HCT116 (cell line): ENCODE measurements at regions not wholly inside any gene's neighbourhood (a gene's known extent, or its start where the extent isn't known, plus 50 kb on each side); places are given as distances from the start of the nearest gene placed in this dataset.

Experiments used
- ATAC-seq: fragments of 200-7000 bp; cut with Tn5 transposase; 2 replicates; pipeline ENCODE4 v1.9.1; 2020; ENCODE audit warnings: mild to moderate bottlenecking, moderate library complexity
- BruUV-seq: library from RNA; stranded (reverse); fragments of 400-500 nt; replicated peaks from 2 replicates; lab custom pipeline; 2021; lab: Mats Ljungman, UMichigan
- CTCF ChIA-PET: fragments of 300-600 bp; sonication (Branson Sonifier 250); formaldehyde crosslinking; loops from one replicate; lab custom pipeline; 2021; ENCODE audit warnings: antibody characterized with exemption; lab: Charles Lee
- POLR2A ChIA-PET: fragments of 300-600, 350-600 bp; sonication (Branson Sonifier 250); formaldehyde crosslinking; loops from one replicate; lab custom pipeline; 2021; ENCODE audit warnings: antibody characterized with exemption; lab: Charles Lee
- RAD21 ChIA-PET, 2 experiments: fragments of 300-600 bp; sonication (Branson Sonifier 250); formaldehyde crosslinking; loops; one replicate each; lab custom pipeline; 2023; ENCODE audit warnings: low total read pairs in 2 of 2; ENCODE audit not compliant: uncharacterized antibody in 2 of 2, unreplicated experiment in 2 of 2, low non-redundant PET in 1 of 2; lab: Charles Lee
- DNase-seq: peaks from one replicate; pipeline ENCODE4 v3.0.0-alpha.2; 2010; ENCODE audit warnings: low read depth, low spot score
- H2AFZ ChIP-seq: fragments of 200-600 bp; shearing (Covaris generic), sonication (generic); 2 replicates; pipeline ENCODE4 v1.6.1; 2017; ENCODE audit warnings: low read depth, mixed run types, mixed read lengths, antibody characterized with exemption, low read length; ENCODE audit not compliant: poor library complexity, severe bottlenecking
- H3K27ac ChIP-seq: 2 replicates; pipeline ENCODE4 v1.5.1; 2012; ENCODE audit warnings: low read depth, low read length
- H3K27me3 ChIP-seq: fragments of 200-600 bp; sonication (generic); 2 replicates; pipeline ENCODE4 v1.6.1; 2016; ENCODE audit warnings: mixed run types, low read length, mixed read lengths; ENCODE audit not compliant: insufficient read depth
- H3K36me3 ChIP-seq, 2 experiments: fragments of 200-500 bp in 1 of 2; fragments of 200-600 bp in 1 of 2; sonication (Bioruptor generic) in 1 of 2; sonication (generic) in 1 of 2; 2 replicates each; pipeline versions ENCODE4 v1.5.1 to v1.6.1; 2014 to 2016; ENCODE audit warnings: low read length in 2 of 2, inconsistent platforms in 1 of 2, mixed read lengths in 1 of 2, mixed run types in 1 of 2; ENCODE audit not compliant: insufficient read depth in 2 of 2, control insufficient read depth in 1 of 2
- H3K4me1 ChIP-seq, 2 experiments: fragments of 200-600 bp in 1 of 2; sonication (generic) in 1 of 2; 2 replicates each; pipeline versions ENCODE4 v1.5.1 to v1.6.1; 2012 to 2017; ENCODE audit warnings: low read length in 2 of 2, inconsistent platforms in 1 of 2, mild to moderate bottlenecking in 1 of 2, mixed read lengths in 1 of 2, mixed run types in 1 of 2, moderate library complexity in 1 of 2; ENCODE audit not compliant: insufficient read depth in 2 of 2, control insufficient read depth in 1 of 2
- H3K4me2 ChIP-seq: fragments of 200-600 bp; sonication (generic); 2 replicates; pipeline ENCODE4 v1.6.1; 2017; ENCODE audit warnings: mixed run types, low read length, mixed read lengths
- H3K4me3 ChIP-seq, 2 experiments: fragments of 200-600 bp in 1 of 2; sonication (generic) in 1 of 2; replicated peaks in 1 of 2; 2 replicates each; pipeline ENCODE4 v1.5.1; 2011 to 2016; ENCODE audit warnings: low read length in 2 of 2, control low read depth in 1 of 2, low read depth in 1 of 2, mild to moderate bottlenecking in 1 of 2, mixed read lengths in 1 of 2, mixed run types in 1 of 2
- H3K79me2 ChIP-seq: fragments of 200-600 bp; sonication (generic); 2 replicates; pipeline ENCODE4 v1.6.1; 2017; ENCODE audit warnings: mild to moderate bottlenecking, mixed run types, low read length, moderate library complexity, mixed read lengths; ENCODE audit not compliant: insufficient read depth
- H3K9ac ChIP-seq: fragments of 200-600 bp; sonication (generic); 2 replicates; pipeline ENCODE4 v1.6.1; 2016; ENCODE audit warnings: low read length, mixed read lengths
- H3K9me2 ChIP-seq: fragments of 200-600 bp; sonication (generic), shearing (Covaris generic); 2 replicates; pipeline ENCODE4 v1.6.1; 2017; ENCODE audit warnings: mixed run types, mild to moderate bottlenecking, moderate library complexity; ENCODE audit not compliant: insufficient read depth
- H3K9me3 ChIP-seq, 2 experiments: fragments of 200-500 bp in 1 of 2; fragments of 200-600 bp in 1 of 2; sonication (Bioruptor generic) in 1 of 2; sonication (generic) in 1 of 2; 2 replicates each; pipeline ENCODE4 v1.6.1; 2014 to 2017; ENCODE audit warnings: low read length in 2 of 2, mixed read lengths in 2 of 2, inconsistent platforms in 1 of 2, low read depth in 1 of 2, mild to moderate bottlenecking in 1 of 2, mixed run types in 1 of 2, moderate library complexity in 1 of 2; ENCODE audit not compliant: control insufficient read depth in 1 of 2, insufficient read depth in 1 of 2
- H4K20me1 ChIP-seq: fragments of 200-600 bp; sonication (generic), shearing (Covaris generic); 2 replicates; pipeline ENCODE4 v1.6.1; 2017; ENCODE audit warnings: mixed run types, mild to moderate bottlenecking, moderate library complexity; ENCODE audit not compliant: insufficient read depth
- ATF3 ChIP-seq: IDR thresholded peaks from 2 replicates; pipeline ENCODE4 v1.6.1; 2012
- CBX3 ChIP-seq: IDR thresholded peaks from 2 replicates; pipeline ENCODE4 v1.6.1; 2012; ENCODE audit warnings: low read depth
- CEBPB ChIP-seq: IDR thresholded peaks from 2 replicates; pipeline ENCODE4 v1.6.1; 2012; ENCODE audit warnings: low read depth
- CTCF ChIP-seq, 3 experiments: fragments of 200-600 bp in 1 of 3; sonication (generic) in 1 of 3; IDR thresholded peaks in 2 of 3; conservative IDR thresholded peaks in 1 of 3; 2 replicates each; pipeline ENCODE4 v1.5.1; 2012 to 2017; ENCODE audit warnings: low read depth in 2 of 3, low read length in 2 of 3, antibody characterized with exemption in 1 of 3, borderline replicate concordance in 1 of 3, control low read depth in 1 of 3, mild to moderate bottlenecking in 1 of 3, mixed read lengths in 1 of 3, mixed run types in 1 of 3, moderate library complexity in 1 of 3; ENCODE audit not compliant: insufficient read depth in 1 of 3
- EZH2 ChIP-seq: fragments of 200-600 bp; sonication (generic); IDR thresholded peaks from 2 replicates; pipeline ENCODE4 v1.6.1; 2017; ENCODE audit warnings: antibody characterized with exemption, mixed run types
- FOSL1 ChIP-seq: IDR thresholded peaks from 2 replicates; pipeline ENCODE4 v1.6.1; 2012; ENCODE audit warnings: low read depth
- MAX ChIP-seq: IDR thresholded peaks from 2 replicates; pipeline ENCODE4 v1.6.1; 2012
- POLR2A ChIP-seq: IDR thresholded peaks from 2 replicates; pipeline ENCODE4 v1.7.0; 2011; ENCODE audit warnings: borderline replicate concordance; ENCODE audit not compliant: insufficient read depth, insufficient read length; ENCODE audit errors: extremely low read depth
- SRF ChIP-seq: IDR thresholded peaks from 2 replicates; pipeline ENCODE4 v1.6.1; 2012; ENCODE audit warnings: low read depth
- TCF7L2 ChIP-seq: IDR thresholded peaks from 2 replicates; pipeline ENCODE4 v1.7.0; 2011; ENCODE audit warnings: borderline replicate concordance, inconsistent platforms; ENCODE audit not compliant: insufficient read depth, insufficient read length; ENCODE audit errors: extremely low read depth
- YY1 ChIP-seq: IDR thresholded peaks from 2 replicates; pipeline ENCODE4 v1.6.1; 2011; ENCODE audit warnings: low read length, low read depth, moderate library complexity, mild to moderate bottlenecking; ENCODE audit not compliant: insufficient replicate concordance; ENCODE audit errors: extremely low read depth
- ZBTB33 ChIP-seq: IDR thresholded peaks from 2 replicates; pipeline ENCODE4 v1.6.1; 2011; ENCODE audit warnings: mild to moderate bottlenecking, low read length, moderate library complexity; ENCODE audit not compliant: insufficient replicate concordance; ENCODE audit errors: extremely low read depth
- intact Hi-C: fragments of 100-400 bp; cut with micrococcal nuclease; formaldehyde crosslinking; loops from 2 replicates; pipeline ENCODE4 v1.10.0; 2022

GRCh38 chr2:65880436-65880835, 448.0 kb upstream of the SPRED2 start:
- H3K4me1 ChIP-seq: no peaks in the 10 kb centered on the region
- H3K9me2 ChIP-seq: no peaks in the 10 kb centered on the region
- H3K9ac ChIP-seq: no peak overlapping the region
- H3K4me2 ChIP-seq: no peak overlapping the region
- ChIA-PET RAD21 (no interaction called here), POLR2A (no interaction called here), CTCF (no interaction called here)
- ATAC-seq: no peak
- H3K79me2 ChIP-seq: no peaks in the 10 kb centered on the region
- H3K9me3 ChIP-seq: no peaks in the 10 kb centered on the region
- no peak overlapping the region for H3K4me3 ChIP-seq
- BruUV-seq: no TSS peak
- no peaks in the 10 kb centered on the region for H3K36me3 ChIP-seq
- intact Hi-C loops: no loop called here
- H4K20me1 ChIP-seq: no peaks in the 10 kb centered on the region
- peaks cover 36% of the 10 kb centered on the region for H3K27me3 ChIP-seq
- H2AFZ ChIP-seq: no peak overlapping the region
- no peak for TF ChIP-seq TCF7L2
- TF ChIP-seq SRF: no peak
- TF ChIP-seq YY1: no peak
- no peak for TF ChIP-seq CBX3
- no peak for TF ChIP-seq CEBPB
- TF ChIP-seq ZBTB33: no peak
- no peak for TF ChIP-seq POLR2A
- no peak for TF ChIP-seq ATF3
- TF ChIP-seq FOSL1: no peak
- TF ChIP-seq MAX: no peak
- TF ChIP-seq CTCF (IDR thresholded peaks at IDR 0.05 in 2 of 3, conservative IDR thresholded peaks at IDR 0.05 in 1 of 3; ENCODE audit: borderline replicate concordance in 1 of 3, insufficient read depth in 1 of 3, low read depth in 2 of 3, low read length in 2 of 3): no peak
- TF ChIP-seq EZH2: no peak
- TF ChIP-seq, all 23 proteins: peak for 0
- H3K27ac ChIP-seq: no peak overlapping the region
- no peak for DNase-seq
